ENCODE measurements at regions not wholly inside any gene's neighbourhood (a gene's known extent, or its start where the extent isn't known, plus 50 kb on each side); places are given as distances from the start of the nearest gene placed in this dataset.

- H3K4me1 ChIP-seq (ENCODE audit: insufficient read depth, low read length) = no peaks in the 10 kb centered on the region
- no peak overlapping the region for H4K5ac ChIP-seq (ENCODE audit: insufficient read length, low read depth, low read length)
- no peak overlapping the region for H2BK15ac ChIP-seq (ENCODE audit: low read depth, low read length)
- H4K91ac ChIP-seq (ENCODE audit: insufficient read length, low read depth, low read length) = no peak overlapping the region
- no peaks in the 10 kb centered on the region for H3K36me3 Mint-ChIP-seq (ENCODE audit: insufficient read depth in 1 of 3, low read depth in 3 of 3)
- no peak for DNase-seq
- no peak overlapping the region for H2BK12ac ChIP-seq (ENCODE audit: insufficient read length, low read depth, low read length)
- H3T11ph ChIP-seq (ENCODE audit: low read length) = no peak overlapping the region
- H3K56ac ChIP-seq (ENCODE audit: insufficient read length, low read depth, low read length) = no peak overlapping the region
- no peak overlapping the region for H3K23ac ChIP-seq (ENCODE audit: insufficient read length, low read depth, low read length)
- no peak overlapping the region for H2AFZ ChIP-seq (ENCODE audit: low read length)
- H3K27ac Mint-ChIP-seq = no peak overlapping the region
- no peaks in the 10 kb centered on the region for H3K27me3 Mint-ChIP-seq (ENCODE audit: low read depth)
- no peak overlapping the region for H4K8ac ChIP-seq (replicated peaks; ENCODE audit: insufficient read length, low read depth, low read length)
- H3K4me3 Mint-ChIP-seq = no peak overlapping the region
- no peak overlapping the region for H3K4ac ChIP-seq (ENCODE audit: low read depth, low read length)
- no peaks in the 10 kb centered on the region for H3K79me1 ChIP-seq (ENCODE audit: insufficient read depth, low read depth, low read length, poor library complexity, severe bottlenecking)
- H3K4me1 Mint-ChIP-seq = peaks cover 6 to 9% of the 10 kb centered on the region in 2 experiments
- H3K9ac ChIP-seq (ENCODE audit: extremely low read depth, insufficient read length, low read length) = no peak overlapping the region
- H3K27me3 ChIP-seq (ENCODE audit: insufficient read depth, low read length) = no peaks in the 10 kb centered on the region
- no peak overlapping the region for H3K14ac ChIP-seq (ENCODE audit: insufficient read depth, low read length)
- H3K9me3 ChIP-seq (ENCODE audit: control insufficient read depth, low read depth, low read length) = no peaks in the 10 kb centered on the region
- H3K27ac ChIP-seq (ENCODE audit: insufficient read length, low read depth, low read length) = no peak overlapping the region
- H2BK120ac ChIP-seq (ENCODE audit: low read depth, low read length, poor library complexity, severe bottlenecking) = no peak overlapping the region
- H3K18ac ChIP-seq (ENCODE audit: insufficient read length, low read depth, low read length) = no peak overlapping the region
- no peak overlapping the region for H2BK20ac ChIP-seq (ENCODE audit: low read depth, low read length, poor library complexity, severe bottlenecking)
- H3K23me2 ChIP-seq (ENCODE audit: insufficient read length, low read depth, low read length, poor library complexity, severe bottlenecking) = no peaks in the 10 kb centered on the region
- H3K9me3 Mint-ChIP-seq = no peaks in the 10 kb centered on the region
- TF ChIP-seq CTCF (conservative IDR thresholded peaks at IDR 0.05) = no peak
- no peaks in the 10 kb centered on the region for H4K20me1 ChIP-seq (ENCODE audit: control insufficient read depth, insufficient read depth, insufficient read length)
- no peak overlapping the region for H3K4me2 ChIP-seq (ENCODE audit: insufficient read depth, insufficient read length, low read length)
- H2BK5ac ChIP-seq (ENCODE audit: insufficient read length, low read length) = no peak overlapping the region
- no peaks in the 10 kb centered on the region for H3K79me2 ChIP-seq (ENCODE audit: insufficient read depth, low read length)
- H2AK5ac ChIP-seq (ENCODE audit: insufficient read length, low read length) = no peak overlapping the region
Observed at GRCh38 chr2:181782660-181783059, 102.3 kb upstream of the NEUROD1 start.

Measured in H9 (cell line).